ENCODE measurements at regions not wholly inside any gene's neighbourhood (a gene's known extent, or its start where the extent isn't known, plus 50 kb on each side); places are given as distances from the start of the nearest gene placed in this dataset.
"Not testable (repeated sequence)": the region's sequence is repeated elsewhere in the genome, so short reads cannot be mapped to it uniquely, and the experiment has no call there.

- H3K4me1 ChIP-seq = no peaks in the 10 kb centered on the region
- H3K27me3 ChIP-seq = no peaks in the 10 kb centered on the region
- no peaks in the 10 kb centered on the region for H3K36me3 ChIP-seq
- peak in 1 of 2 donors; percentile 5 for DNase-seq
- H3K27ac ChIP-seq = no peak overlapping the region
- no peak for TF ChIP-seq POLR2A (IDR thresholded peaks at IDR 0.05)
- peak in 1 of 6 experiments; percentile 9 for TF ChIP-seq CTCF (IDR thresholded peaks at IDR 0.05)
- no peaks in the 10 kb centered on the region for H3K9me3 ChIP-seq
- H3K4me3 ChIP-seq (replicated peaks in 1 of 3) = no peak overlapping the region
- intact Hi-C loops (cut with DNase I) = no loop called here
These were observed 921.8 kb downstream of the NR2F1-AS1 start for GRCh38 chr5:92659246-92659645.

DNA sequence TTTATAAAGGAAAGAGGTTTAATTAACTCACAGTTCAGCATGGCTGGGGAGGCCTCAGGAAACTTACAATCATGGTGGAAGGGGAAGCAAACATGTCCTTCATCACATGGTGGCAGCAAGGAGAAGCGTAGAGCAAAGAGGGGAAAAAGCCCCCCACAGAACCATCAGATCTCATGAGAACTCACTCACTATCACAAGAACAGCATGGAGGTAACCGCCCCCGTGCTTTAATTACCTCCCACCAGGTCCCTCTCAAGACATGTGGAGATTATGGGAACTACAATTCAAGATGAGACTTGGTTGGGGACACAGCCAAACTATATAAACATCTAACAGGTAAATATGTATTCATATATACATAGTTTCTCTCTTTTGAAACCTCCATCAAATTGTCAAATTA, 926.4 kb downstream of the NR2F1-AS1 start:
- H3K4me3 ChIP-seq (replicated peaks in 1 of 3); H3K27me3 ChIP-seq; H3K36me3 ChIP-seq; H3K4me1 ChIP-seq; H3K27ac ChIP-seq; intact Hi-C loops (cut with DNase I); DNase-seq; H3K9me3 ChIP-seq: not testable (repeated sequence)
- WGBS, 2 donors = 76 to 82% methylated on average over 3 of the region's 3 CpGs

DNA sequence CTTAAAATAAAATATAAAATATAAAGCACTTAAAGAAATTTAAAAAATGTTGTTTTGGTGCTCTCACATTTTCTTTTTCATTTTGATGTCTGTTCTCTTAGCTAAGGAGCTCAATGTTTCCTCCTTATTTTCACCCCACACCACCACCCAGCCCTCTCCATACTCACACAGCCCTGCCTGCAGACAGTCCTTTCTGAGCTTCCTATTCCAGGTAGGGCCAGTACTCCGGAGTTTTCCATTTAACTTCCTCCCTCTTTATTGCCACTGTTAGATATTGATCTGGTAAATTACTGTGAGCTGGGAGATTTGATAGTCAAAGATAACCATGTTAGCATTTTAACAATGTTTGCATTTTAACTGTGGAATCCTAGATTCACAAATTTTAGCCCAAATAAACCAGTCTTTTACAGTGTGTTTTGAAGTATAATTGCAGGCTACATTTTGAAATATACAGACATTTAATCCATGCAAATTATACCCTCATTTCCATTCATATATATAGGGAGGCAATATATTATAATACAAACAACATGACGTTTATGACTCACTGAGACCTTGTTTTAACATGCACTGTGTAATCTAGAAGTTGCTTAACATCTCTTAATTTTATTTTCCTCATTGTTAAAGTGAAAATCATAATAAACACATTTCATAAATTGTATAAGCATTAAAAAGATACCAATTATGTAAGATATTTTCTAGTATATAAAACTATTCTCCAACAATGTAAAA, 927.1 kb downstream of the NR2F1-AS1 start:
- DNase-seq = no peak
- H3K4me1 ChIP-seq = no peaks in the 10 kb centered on the region
- no peaks in the 10 kb centered on the region for H3K36me3 ChIP-seq
- H3K4me3 ChIP-seq (replicated peaks in 1 of 3) = no peak overlapping the region
- intact Hi-C loops (cut with DNase I) = no loop called here
- no peak for TF ChIP-seq CTCF (IDR thresholded peaks at IDR 0.05)
- no peak for TF ChIP-seq POLR2A (IDR thresholded peaks at IDR 0.05)
- 66 to 72% methylated on average over 2 of the region's 2 CpGs for WGBS, 2 donors
- H3K27me3 ChIP-seq = no peaks in the 10 kb centered on the region
- H3K9me3 ChIP-seq = no peaks in the 10 kb centered on the region
- no peak overlapping the region for H3K27ac ChIP-seq

- no peak for DNase-seq
- H3K9me3 ChIP-seq = no peaks in the 10 kb centered on the region
- H3K4me1 ChIP-seq = no peaks in the 10 kb centered on the region
- no peaks in the 10 kb centered on the region for H3K36me3 ChIP-seq
- H3K27ac ChIP-seq = no peak overlapping the region
- WGBS, 2 donors = 83 to 87% methylated on average over 1 of the region's 1 CpG
- intact Hi-C loops (cut with DNase I) = no loop called here
- H3K4me3 ChIP-seq (replicated peaks in 1 of 3) = no peak overlapping the region
- TF ChIP-seq CTCF (IDR thresholded peaks at IDR 0.05) = no peak
- no peak for TF ChIP-seq POLR2A (IDR thresholded peaks at IDR 0.05)
- H3K27me3 ChIP-seq = no peaks in the 10 kb centered on the region
These were observed 928.3 kb downstream of the NR2F1-AS1 start for GRCh38 chr5:92652756-92653155.

DNA sequence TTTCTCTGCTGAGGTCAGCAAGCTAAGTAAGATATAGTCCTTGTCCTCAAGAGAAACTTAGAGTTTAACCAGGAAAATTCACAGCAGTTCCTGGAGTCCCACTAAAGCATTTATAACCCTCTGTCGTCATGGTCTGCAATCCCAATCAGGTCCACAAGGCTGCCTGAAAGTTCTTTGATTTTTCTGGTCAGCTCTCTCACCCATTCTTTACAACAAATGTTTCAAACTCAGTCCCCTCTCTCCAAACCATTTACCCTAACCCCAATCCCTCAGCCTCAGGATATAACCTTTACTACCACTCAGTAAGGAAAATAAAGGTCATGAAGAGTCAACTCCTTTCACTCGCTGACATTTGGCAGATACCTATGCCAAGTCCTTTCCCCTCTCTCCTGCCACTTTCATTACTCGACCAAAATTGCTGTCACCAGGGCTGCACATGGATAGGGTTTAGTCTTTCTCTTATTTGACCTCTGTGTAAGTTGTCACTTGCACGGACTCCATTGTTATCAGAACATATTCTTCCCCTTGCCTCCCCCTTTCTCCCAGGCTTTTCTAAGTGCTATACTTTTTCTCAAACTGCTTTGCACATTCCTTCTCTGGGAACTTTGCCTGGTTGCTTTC, 936.6 kb downstream of the NR2F1-AS1 start:
- H3K36me3 ChIP-seq = no peaks in the 10 kb centered on the region
- H3K27me3 ChIP-seq = no peaks in the 10 kb centered on the region
- no peak overlapping the region for H3K4me3 ChIP-seq (replicated peaks in 1 of 3)
- H3K27ac ChIP-seq = no peak overlapping the region
- DNase-seq = no peak
- peaks cover 0 to 15% of the 10 kb centered on the region in 2 donors for H3K4me1 ChIP-seq
- intact Hi-C loops (cut with DNase I) = no loop called here
- 59 to 60% methylated on average over 4 of the region's 4 CpGs for WGBS, 2 donors
- TF ChIP-seq CTCF (IDR thresholded peaks at IDR 0.05) (no peak), POLR2A (IDR thresholded peaks at IDR 0.05) (no peak)
- no peaks in the 10 kb centered on the region for H3K9me3 ChIP-seq

All from thyroid gland (tissue), 4 donors.